CD4-positive, alpha-beta T cell (primary cell): ENCODE measurements at regions not wholly inside any gene's neighbourhood (a gene's known extent, or its start where the extent isn't known, plus 50 kb on each side); places are given as distances from the start of the nearest gene placed in this dataset.
"Not testable (repeated sequence)": the region's sequence is repeated elsewhere in the genome, so short reads cannot be mapped to it uniquely, and the experiment has no call there.

Experiments
- ATAC-seq: fragments of 200-7000 bp; cut with Tn5 transposase; one replicate; pipeline ENCODE4 v1.10.0; 2022; ENCODE audit warnings: mild to moderate bottlenecking; ENCODE audit not compliant: poor library complexity
- CTCF ChIA-PET: fragments of 350-600 bp; sonication (Branson Sonifier 250); formaldehyde crosslinking; loops from one replicate; lab custom pipeline; 2021; ENCODE audit warnings: antibody characterized with exemption, inconsistent platforms; lab: Charles Lee
- POLR2A ChIA-PET: fragments of 350-600 bp; sonication (Branson Sonifier 250); formaldehyde crosslinking; loops from one replicate; lab custom pipeline; 2021; ENCODE audit warnings: antibody characterized with exemption, inconsistent platforms; lab: Charles Lee
- DNase-seq, 14 experiments: peaks; one replicate each; pipeline ENCODE4 v3.0.0-alpha.2; 2013 to 2020; ENCODE audit warnings: mixed read lengths in 2 of 14
- H3K27ac ChIP-seq, 2 donors: one replicate each; pipeline versions ENCODE4 v1.5.1 to v1.7.0; 2013; ENCODE audit warnings: low read length in 2 of 2, low read depth in 1 of 2, mild to moderate bottlenecking in 1 of 2
- H3K27me3 ChIP-seq, 2 experiments: 1 replicate in 1 of 2; 2 replicates in 1 of 2; pipeline versions ENCODE4 v1.6.1 to v1.7.0; 2013; ENCODE audit warnings: low read length in 2 of 2, control low read depth in 1 of 2, mild to moderate bottlenecking in 1 of 2, moderate library complexity in 1 of 2; ENCODE audit not compliant: insufficient read depth in 2 of 2, control insufficient read depth in 1 of 2
- H3K36me3 ChIP-seq: one replicate; pipeline ENCODE4 v1.6.1; 2013; ENCODE audit warnings: low read length, control low read depth; ENCODE audit not compliant: insufficient read depth
- H3K4me1 ChIP-seq: one replicate; pipeline ENCODE4 v1.6.1; 2013; ENCODE audit warnings: low read length, control low read depth; ENCODE audit not compliant: insufficient read depth
- H3K4me3 ChIP-seq: one replicate; pipeline ENCODE4 v1.5.1; 2013; ENCODE audit warnings: mild to moderate bottlenecking, low read length, moderate library complexity
- H3K9me3 ChIP-seq, 2 experiments: 1 replicate in 1 of 2; 2 replicates in 1 of 2; pipeline versions ENCODE4 v1.6.1 to v1.7.0; 2013; ENCODE audit warnings: low read length in 2 of 2, mild to moderate bottlenecking in 2 of 2, control low read depth in 1 of 2, moderate library complexity in 1 of 2; ENCODE audit not compliant: control insufficient read depth in 1 of 2, insufficient read depth in 1 of 2
- H3K27ac Mint-ChIP-seq: one replicate; pipeline ENCODE4 v1.8.0; 2020; ENCODE audit warnings: mixed read lengths
- H3K27me3 Mint-ChIP-seq: one replicate; pipeline ENCODE4 v1.8.0; 2021; ENCODE audit warnings: mixed read lengths
- H3K36me3 Mint-ChIP-seq: one replicate; pipeline ENCODE4 v1.8.0; 2021; ENCODE audit warnings: low read depth, mixed read lengths
- H3K4me1 Mint-ChIP-seq: one replicate; pipeline ENCODE4 v1.8.0; 2021; ENCODE audit warnings: low read depth, mixed read lengths
- H3K4me3 Mint-ChIP-seq: one replicate; pipeline ENCODE4 v1.8.0; 2020; ENCODE audit warnings: mild to moderate bottlenecking, mixed read lengths
- H3K9me3 Mint-ChIP-seq: one replicate; pipeline ENCODE4 v1.8.0; 2020; ENCODE audit warnings: mixed read lengths
- intact Hi-C, 2 experiments: fragments of 100-400 bp; cut with DNase I in 1 of 2; cut with micrococcal nuclease in 1 of 2; formaldehyde crosslinking; loops; one replicate each; pipeline versions ENCODE4 v1.15.1 to v1.9.0; 2023 to 2025; cut with DNase I, micrococcal nuclease
- TF ChIP-seq, protein P1 (sequence below): fragments of 200-600 bp; IDR thresholded peaks from one replicate; pipeline ENCODE4 v1.8.0; 2022; ENCODE audit warnings: antibody characterized with exemption, mild to moderate bottlenecking

GRCh38 chr19:28553005-28553404 lies 659.9 kb downstream of the UQCRFS1 start:
- H3K36me3 ChIP-seq, result no peaks in the 10 kb centered on the region
- TF ChIP-seq, protein P1, sequence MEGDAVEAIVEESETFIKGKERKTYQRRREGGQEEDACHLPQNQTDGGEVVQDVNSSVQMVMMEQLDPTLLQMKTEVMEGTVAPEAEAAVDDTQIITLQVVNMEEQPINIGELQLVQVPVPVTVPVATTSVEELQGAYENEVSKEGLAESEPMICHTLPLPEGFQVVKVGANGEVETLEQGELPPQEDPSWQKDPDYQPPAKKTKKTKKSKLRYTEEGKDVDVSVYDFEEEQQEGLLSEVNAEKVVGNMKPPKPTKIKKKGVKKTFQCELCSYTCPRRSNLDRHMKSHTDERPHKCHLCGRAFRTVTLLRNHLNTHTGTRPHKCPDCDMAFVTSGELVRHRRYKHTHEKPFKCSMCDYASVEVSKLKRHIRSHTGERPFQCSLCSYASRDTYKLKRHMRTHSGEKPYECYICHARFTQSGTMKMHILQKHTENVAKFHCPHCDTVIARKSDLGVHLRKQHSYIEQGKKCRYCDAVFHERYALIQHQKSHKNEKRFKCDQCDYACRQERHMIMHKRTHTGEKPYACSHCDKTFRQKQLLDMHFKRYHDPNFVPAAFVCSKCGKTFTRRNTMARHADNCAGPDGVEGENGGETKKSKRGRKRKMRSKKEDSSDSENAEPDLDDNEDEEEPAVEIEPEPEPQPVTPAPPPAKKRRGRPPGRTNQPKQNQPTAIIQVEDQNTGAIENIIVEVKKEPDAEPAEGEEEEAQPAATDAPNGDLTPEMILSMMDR, result no peak
- no peak overlapping the region for H3K27ac ChIP-seq
- Mint-ChIP-seq H3K27ac (no peak overlapping the region), H3K27me3 (no peaks in the 10 kb centered on the region), H3K36me3 (no peaks in the 10 kb centered on the region), H3K4me1 (no peaks in the 10 kb centered on the region), H3K9me3 (peaks cover 3% of the 10 kb centered on the region), H3K4me3 (no peak overlapping the region)
- POLR2A ChIA-PET, result no interaction called here
- DNase-seq (peak in 1 of 14 experiments; percentile 5), ATAC-seq (no peak)
- H3K27me3 ChIP-seq, result no peaks in the 10 kb centered on the region
- no peaks in the 10 kb centered on the region for H3K4me1 ChIP-seq
- intact Hi-C loops, result no loop called here
- peaks cover 0 to 17% of the 10 kb centered on the region in 2 experiments for H3K9me3 ChIP-seq
- H3K4me3 ChIP-seq, result no peak overlapping the region
- CTCF ChIA-PET, result no interaction called here

DNA sequence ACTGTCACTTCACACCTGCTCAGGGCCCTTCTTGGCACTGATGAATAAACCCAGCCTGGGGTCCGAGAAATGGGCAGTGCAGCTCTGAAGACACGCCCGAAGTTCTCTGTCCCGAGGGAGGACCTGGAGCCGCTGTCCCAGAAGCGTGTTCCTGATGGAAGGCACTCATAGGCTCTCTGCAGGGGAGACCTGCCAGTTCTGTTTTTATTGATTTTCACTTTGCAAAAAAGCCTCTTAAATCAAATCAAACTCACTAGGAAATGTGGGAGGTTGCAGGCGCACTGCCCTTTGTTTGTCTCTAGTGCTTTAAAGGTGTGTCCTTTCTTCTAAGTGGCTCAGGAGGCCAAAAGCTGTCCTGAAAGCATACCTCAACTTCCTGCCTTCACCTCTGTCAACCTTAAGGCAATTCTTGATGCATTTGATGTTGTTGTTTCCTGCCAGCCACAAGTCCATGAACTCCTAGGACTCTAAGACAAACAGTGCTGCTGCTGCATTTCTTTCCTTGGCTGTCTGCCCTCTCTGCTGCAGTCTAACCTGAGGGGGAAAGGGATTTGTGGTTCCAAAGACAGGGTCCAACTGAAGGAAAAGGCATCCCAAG lies 663.2 kb downstream of the UQCRFS1 start:
- ATAC-seq (no peak), DNase-seq (no peak)
- H3K27me3 ChIP-seq, result no peaks in the 10 kb centered on the region
- no peak overlapping the region for H3K27ac Mint-ChIP-seq
- peaks cover 0 to 27% of the 10 kb centered on the region in 2 experiments for H3K9me3 ChIP-seq
- H3K4me1 Mint-ChIP-seq, result no peaks in the 10 kb centered on the region
- TF ChIP-seq, protein P1, result no peak
- no peaks in the 10 kb centered on the region for H3K27me3 Mint-ChIP-seq
- CTCF ChIA-PET, result no interaction called here
- intact Hi-C loops, result no loop called here
- H3K9me3 Mint-ChIP-seq, result peaks cover 3% of the 10 kb centered on the region
- POLR2A ChIA-PET, result no interaction called here
- no peaks in the 10 kb centered on the region for H3K36me3 Mint-ChIP-seq
- H3K27ac ChIP-seq, result no peak overlapping the region
- no peaks in the 10 kb centered on the region for H3K4me1 ChIP-seq
- no peaks in the 10 kb centered on the region for H3K36me3 ChIP-seq
- H3K4me3 Mint-ChIP-seq, result no peak overlapping the region
- no peak overlapping the region for H3K4me3 ChIP-seq

GRCh38 chr19:28546148-28546685 lies 666.7 kb downstream of the UQCRFS1 start:
- no peak overlapping the region for H3K4me3 Mint-ChIP-seq
- no peaks in the 10 kb centered on the region for H3K27me3 ChIP-seq
- no peak for DNase-seq
- no peaks in the 10 kb centered on the region for H3K36me3 ChIP-seq
- ChIA-PET POLR2A (no interaction called here), CTCF (no interaction called here)
- TF ChIP-seq, protein P1, result no peak
- no peaks in the 10 kb centered on the region for H3K4me1 Mint-ChIP-seq
- H3K4me1 ChIP-seq, result no peaks in the 10 kb centered on the region
- no peaks in the 10 kb centered on the region for H3K36me3 Mint-ChIP-seq
- no peaks in the 10 kb centered on the region for H3K27me3 Mint-ChIP-seq
- intact Hi-C loops, result no loop called here
- H3K9me3 Mint-ChIP-seq, result no peaks in the 10 kb centered on the region
- ATAC-seq, result no peak
- peaks cover 0 to 33% of the 10 kb centered on the region in 2 experiments for H3K9me3 ChIP-seq
- H3K4me3 ChIP-seq, result no peak overlapping the region
- H3K27ac Mint-ChIP-seq, result no peak overlapping the region
- no peak overlapping the region for H3K27ac ChIP-seq

GRCh38 chr19:28545397-28545796 lies 667.6 kb downstream of the UQCRFS1 start:
- H3K36me3 Mint-ChIP-seq, H3K27me3 ChIP-seq, H3K4me3 Mint-ChIP-seq, intact Hi-C loops, H3K27me3 Mint-ChIP-seq, H3K36me3 ChIP-seq, H3K9me3 Mint-ChIP-seq, POLR2A ChIA-PET, H3K4me1 Mint-ChIP-seq, ATAC-seq, H3K27ac ChIP-seq, CTCF ChIA-PET, H3K4me3 ChIP-seq, H3K27ac Mint-ChIP-seq, DNase-seq, H3K4me1 ChIP-seq: not testable (repeated sequence)
- H3K9me3 ChIP-seq, result peaks cover 0 to 31% of the 10 kb centered on the region in 2 experiments
